Activated naive CD8-positive, alpha-beta T cell treated with anti-CD3 and anti-CD28 coated beads, Interleukin-2, amount 10 ng/mL, durations not matched to agents 7 days and 5 days (primary cell): ENCODE measurements at regions not wholly inside any gene's neighbourhood (a gene's known extent, or its start where the extent isn't known, plus 50 kb on each side); places are given as distances from the start of the nearest gene placed in this dataset.

Experiments
- ATAC-seq: fragments of 150-1000 bp; cut with Tn5 transposase; one replicate; pipeline ENCODE4 v1.10.0; 2021; ENCODE audit warnings: low read depth, moderate library complexity
- POLR2A ChIA-PET: fragments of 350-600 bp; sonication (Branson Sonifier 250); formaldehyde crosslinking; loops from one replicate; lab custom pipeline; 2021; ENCODE audit warnings: antibody characterized with exemption; lab: Charles Lee
- DNase-seq: peaks from one replicate; pipeline ENCODE4 v3.0.0; 2021
- H3K27ac Mint-ChIP-seq: one replicate; pipeline ENCODE4 v1.8.0; 2022; ENCODE audit warnings: mild to moderate bottlenecking, mixed read lengths
- H3K27me3 Mint-ChIP-seq: one replicate; pipeline ENCODE4 v1.8.0; 2022; ENCODE audit warnings: mild to moderate bottlenecking, moderate library complexity, mixed read lengths
- H3K36me3 Mint-ChIP-seq: one replicate; pipeline ENCODE4 v1.8.0; 2021; ENCODE audit warnings: mild to moderate bottlenecking, mixed read lengths
- H3K4me1 Mint-ChIP-seq: one replicate; pipeline ENCODE4 v1.8.0; 2021; ENCODE audit warnings: mixed read lengths
- H3K4me3 Mint-ChIP-seq: one replicate; pipeline ENCODE4 v1.8.0; 2022; ENCODE audit warnings: mild to moderate bottlenecking, moderate library complexity, mixed read lengths
- H3K9me3 Mint-ChIP-seq: one replicate; pipeline ENCODE4 v1.8.0; 2021; ENCODE audit warnings: mixed read lengths

- H3K4me3 Mint-ChIP-seq = no peak overlapping the region
- POLR2A ChIA-PET = no interaction called here
- ATAC-seq = no peak
- DNase-seq = no peak
- H3K36me3 Mint-ChIP-seq = no peaks in the 10 kb centered on the region
- no peak overlapping the region for H3K27ac Mint-ChIP-seq
- no peaks in the 10 kb centered on the region for H3K9me3 Mint-ChIP-seq
- no peaks in the 10 kb centered on the region for H3K4me1 Mint-ChIP-seq
- peaks cover 2% of the 10 kb centered on the region for H3K27me3 Mint-ChIP-seq
Observed at GRCh38 chr11:130636722-130637464, 188.4 kb downstream of the ADAMTS15 start.

GRCh38 chr11:130637566-130637965, 189.1 kb downstream of the ADAMTS15 start:
- H3K27ac Mint-ChIP-seq = no peak overlapping the region
- H3K4me3 Mint-ChIP-seq = no peak overlapping the region
- H3K9me3 Mint-ChIP-seq = no peaks in the 10 kb centered on the region
- ATAC-seq = no peak
- no peaks in the 10 kb centered on the region for H3K36me3 Mint-ChIP-seq
- no peaks in the 10 kb centered on the region for H3K4me1 Mint-ChIP-seq
- DNase-seq = no peak
- POLR2A ChIA-PET = no interaction called here
- H3K27me3 Mint-ChIP-seq = peaks cover 2% of the 10 kb centered on the region

DNA sequence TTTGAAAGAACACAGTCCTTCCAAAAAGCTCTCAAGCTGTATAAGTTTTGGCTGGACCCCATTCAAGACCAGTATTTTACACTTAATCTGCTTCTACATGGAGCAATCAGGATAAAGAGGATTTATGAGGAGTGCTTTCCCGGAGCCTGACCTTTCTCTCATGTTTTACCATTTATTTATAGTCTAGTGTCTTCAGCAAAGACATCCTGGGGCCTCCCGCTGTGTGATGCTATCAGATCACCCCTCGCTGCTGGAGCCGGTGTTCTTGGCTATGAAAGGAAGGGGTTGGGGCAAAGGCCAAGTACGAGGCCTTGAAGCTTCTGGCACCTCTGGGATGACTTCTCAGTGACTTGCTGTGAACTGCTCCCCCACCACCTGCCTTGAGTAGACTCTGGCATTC, 189.6 kb downstream of the ADAMTS15 start:
- no peak for ATAC-seq
- no peaks in the 10 kb centered on the region for H3K36me3 Mint-ChIP-seq

DNA sequence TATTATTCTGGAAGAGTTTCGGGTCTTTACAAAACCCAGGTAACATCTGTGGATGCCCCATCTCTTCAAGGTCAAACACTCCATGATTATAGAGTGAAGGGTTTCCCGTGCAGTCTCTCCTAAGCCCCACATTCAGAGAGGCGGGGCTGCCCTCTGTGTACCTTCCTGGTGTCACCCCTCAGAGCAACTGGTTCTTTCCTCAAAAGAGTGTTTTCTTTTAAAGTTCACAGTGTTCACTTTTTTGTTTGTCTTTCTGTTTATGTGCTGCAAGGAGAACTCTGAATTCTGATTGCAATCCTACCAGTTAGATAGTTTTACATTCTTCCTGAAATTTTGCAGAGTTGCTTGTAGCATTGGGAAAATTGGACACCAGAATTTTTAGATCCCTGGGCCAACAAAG, 190.2 kb downstream of the ADAMTS15 start:
- DNase-seq (no peak), ATAC-seq (no peak)
- Mint-ChIP-seq H3K9me3 (no peaks in the 10 kb centered on the region), H3K36me3 (no peaks in the 10 kb centered on the region), H3K27ac (no peak overlapping the region), H3K4me1 (no peaks in the 10 kb centered on the region), H3K4me3 (no peak overlapping the region), H3K27me3 (peaks cover under 1% of the 10 kb centered on the region)
- POLR2A ChIA-PET = no interaction called here

More for the DNA sequence above, 189.6 kb downstream of the ADAMTS15 start:
- POLR2A ChIA-PET = no interaction called here
- Mint-ChIP-seq H3K4me3 (no peak overlapping the region), H3K27ac (no peak overlapping the region), H3K9me3 (no peaks in the 10 kb centered on the region), H3K4me1 (no peaks in the 10 kb centered on the region), H3K27me3 (peaks cover 2% of the 10 kb centered on the region)
- no peak for DNase-seq

DNA sequence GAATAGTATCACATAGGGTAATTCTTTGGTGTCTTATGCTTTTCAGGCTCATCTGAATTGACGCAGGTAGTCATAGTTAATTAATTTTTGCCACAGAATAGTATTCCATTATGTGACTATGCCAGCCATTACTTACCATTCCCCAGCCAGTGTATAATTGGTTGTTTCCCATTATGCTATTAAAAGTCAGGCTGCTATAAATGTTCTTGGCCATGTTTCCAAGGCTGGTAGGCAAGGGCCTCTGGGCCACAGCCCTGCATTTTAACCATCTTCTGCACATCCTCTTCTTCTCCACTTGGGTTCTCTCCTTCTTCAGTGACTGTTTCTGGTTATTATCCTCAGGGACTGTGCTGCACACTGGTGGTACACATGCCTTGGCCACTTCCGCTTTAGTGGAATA, 190.9 kb downstream of the ADAMTS15 start:
- Mint-ChIP-seq H3K9me3 (no peaks in the 10 kb centered on the region), H3K27ac (no peak overlapping the region), H3K4me1 (no peaks in the 10 kb centered on the region), H3K27me3 (no peaks in the 10 kb centered on the region), H3K36me3 (no peaks in the 10 kb centered on the region), H3K4me3 (no peak overlapping the region)
- POLR2A ChIA-PET = no interaction called here
- DNase-seq = no peak
- ATAC-seq = no peak

GRCh38 chr11:130640526-130640925, 192.1 kb downstream of the ADAMTS15 start:
- Mint-ChIP-seq H3K4me1 (no peaks in the 10 kb centered on the region), H3K27me3 (no peaks in the 10 kb centered on the region)

DNA sequence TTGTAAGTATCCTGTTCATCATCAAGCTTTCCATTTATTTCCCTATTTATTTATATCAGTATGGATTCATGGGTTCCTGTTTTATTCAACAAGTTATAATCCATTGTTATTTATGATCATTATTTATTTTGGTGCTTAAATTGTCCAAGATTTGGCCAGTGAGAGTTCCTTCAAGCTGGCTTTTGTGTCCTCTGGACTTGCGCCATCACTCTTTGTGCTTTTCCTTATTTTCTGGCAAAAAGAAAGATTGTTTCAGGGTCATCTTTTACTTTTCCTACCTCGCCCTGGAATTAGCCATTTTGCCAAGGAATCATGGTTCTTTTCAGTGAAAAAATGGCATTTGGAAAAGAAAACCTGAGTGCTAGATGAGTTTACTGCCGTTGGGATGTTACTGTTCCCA, 193.4 kb downstream of the ADAMTS15 start:
- DNase-seq = no peak
- no peak overlapping the region for H3K4me3 Mint-ChIP-seq
- POLR2A ChIA-PET = no interaction called here
- H3K36me3 Mint-ChIP-seq = no peaks in the 10 kb centered on the region
- no peak overlapping the region for H3K27ac Mint-ChIP-seq
- H3K4me1 Mint-ChIP-seq = no peaks in the 10 kb centered on the region
- H3K27me3 Mint-ChIP-seq = no peaks in the 10 kb centered on the region
- H3K9me3 Mint-ChIP-seq = no peaks in the 10 kb centered on the region
- ATAC-seq = no peak

More at GRCh38 chr11:130640526-130640925, 192.1 kb downstream of the ADAMTS15 start:
- POLR2A ChIA-PET = no interaction called here
- no peak overlapping the region for H3K27ac Mint-ChIP-seq
- H3K36me3 Mint-ChIP-seq = no peaks in the 10 kb centered on the region
- no peaks in the 10 kb centered on the region for H3K9me3 Mint-ChIP-seq
- H3K4me3 Mint-ChIP-seq = no peak overlapping the region
- ATAC-seq (no peak), DNase-seq (no peak)

DNA sequence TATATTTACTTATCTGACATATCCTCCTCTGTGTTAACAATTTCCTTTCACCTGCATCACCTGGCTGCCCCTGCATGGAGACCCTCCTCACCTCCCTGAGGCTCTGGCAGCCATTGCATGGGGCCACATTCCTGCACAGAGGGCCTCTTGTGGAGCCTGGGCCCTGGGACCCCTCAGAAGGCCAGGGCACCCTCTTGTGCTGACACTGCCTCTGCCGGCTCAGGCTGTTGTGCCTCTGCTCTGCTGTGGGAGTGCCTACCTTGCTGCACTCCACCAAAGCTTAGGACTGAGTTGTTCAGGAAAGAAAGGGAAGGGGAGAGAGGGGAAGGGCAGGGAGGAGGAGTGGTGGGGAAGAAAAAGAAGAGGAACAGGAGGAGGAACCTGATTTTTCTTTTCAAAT, 194.5 kb downstream of the ADAMTS15 start:
- H3K4me1 Mint-ChIP-seq = no peaks in the 10 kb centered on the region
- no peaks in the 10 kb centered on the region for H3K36me3 Mint-ChIP-seq
- no peak overlapping the region for H3K4me3 Mint-ChIP-seq
- no peak overlapping the region for H3K27ac Mint-ChIP-seq
- no peaks in the 10 kb centered on the region for H3K27me3 Mint-ChIP-seq
- no peaks in the 10 kb centered on the region for H3K9me3 Mint-ChIP-seq
- DNase-seq = no peak
- no peak for ATAC-seq
- POLR2A ChIA-PET = no interaction called here

GRCh38 chr11:130644187-130644586, 195.7 kb downstream of the ADAMTS15 start:
- DNase-seq (no peak), ATAC-seq (no peak)
- H3K4me3 Mint-ChIP-seq = no peak overlapping the region
- H3K27me3 Mint-ChIP-seq = no peaks in the 10 kb centered on the region
- H3K27ac Mint-ChIP-seq = no peak overlapping the region
- H3K9me3 Mint-ChIP-seq = no peaks in the 10 kb centered on the region
- POLR2A ChIA-PET = no interaction called here
- no peaks in the 10 kb centered on the region for H3K4me1 Mint-ChIP-seq
- H3K36me3 Mint-ChIP-seq = no peaks in the 10 kb centered on the region

GRCh38 chr11:130645164-130645842, 196.9 kb downstream of the ADAMTS15 start:
- POLR2A ChIA-PET = no interaction called here
- no peaks in the 10 kb centered on the region for H3K9me3 Mint-ChIP-seq
- no peaks in the 10 kb centered on the region for H3K27me3 Mint-ChIP-seq
- no peak overlapping the region for H3K27ac Mint-ChIP-seq
- no peaks in the 10 kb centered on the region for H3K4me1 Mint-ChIP-seq
- no peak for ATAC-seq
- no peak for DNase-seq
- no peaks in the 10 kb centered on the region for H3K36me3 Mint-ChIP-seq
- H3K4me3 Mint-ChIP-seq = no peak overlapping the region

DNA sequence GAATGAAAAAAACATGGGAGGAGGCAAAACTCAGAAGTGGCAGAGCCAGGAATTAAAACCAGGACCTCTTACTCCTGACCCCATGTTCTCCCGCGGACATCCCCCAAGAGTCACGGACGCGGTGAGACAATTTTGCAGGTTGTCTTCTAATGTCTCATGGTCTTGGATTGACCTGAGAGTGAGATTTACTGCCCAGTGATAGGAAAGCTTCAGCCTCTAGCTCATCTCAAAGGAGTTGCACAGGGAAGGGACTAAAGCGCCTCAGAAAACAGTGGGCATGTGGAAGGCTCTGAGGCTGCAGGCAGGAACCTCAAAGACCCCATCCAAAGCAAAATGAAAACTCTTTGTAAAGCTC, 197.4 kb downstream of the ADAMTS15 start:
- DNase-seq (no peak), ATAC-seq (no peak)
- no peaks in the 10 kb centered on the region for H3K27me3 Mint-ChIP-seq
- H3K4me1 Mint-ChIP-seq = no peaks in the 10 kb centered on the region
- no peaks in the 10 kb centered on the region for H3K36me3 Mint-ChIP-seq
- POLR2A ChIA-PET = no interaction called here
- H3K9me3 Mint-ChIP-seq = no peaks in the 10 kb centered on the region
- H3K4me3 Mint-ChIP-seq = no peak overlapping the region
- H3K27ac Mint-ChIP-seq = no peak overlapping the region

DNA sequence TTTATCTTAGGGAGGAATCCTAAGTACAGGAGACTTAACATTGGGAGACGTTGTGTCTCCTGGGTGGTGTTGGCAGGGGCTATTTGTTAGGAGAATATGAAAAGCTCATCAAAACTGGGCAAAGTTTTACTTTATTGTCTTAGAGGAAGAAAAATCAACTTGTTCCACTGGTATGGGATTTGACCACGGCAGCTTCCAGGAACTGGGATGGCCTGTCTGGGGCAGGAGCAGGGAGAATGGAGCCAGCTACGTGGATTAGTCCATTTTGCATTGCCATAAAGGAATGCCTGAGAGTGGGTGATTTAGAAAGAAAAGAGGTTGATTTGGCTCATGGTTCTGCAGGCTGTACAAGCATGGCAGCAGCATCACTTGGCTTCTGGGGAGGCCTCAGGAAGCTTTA, 198.4 kb downstream of the ADAMTS15 start:
- DNase-seq (no peak), ATAC-seq (no peak)
- Mint-ChIP-seq H3K4me1 (no peaks in the 10 kb centered on the region), H3K4me3 (no peak overlapping the region), H3K27ac (no peak overlapping the region), H3K36me3 (no peaks in the 10 kb centered on the region), H3K9me3 (no peaks in the 10 kb centered on the region), H3K27me3 (no peaks in the 10 kb centered on the region)
- POLR2A ChIA-PET = no interaction called here

DNA sequence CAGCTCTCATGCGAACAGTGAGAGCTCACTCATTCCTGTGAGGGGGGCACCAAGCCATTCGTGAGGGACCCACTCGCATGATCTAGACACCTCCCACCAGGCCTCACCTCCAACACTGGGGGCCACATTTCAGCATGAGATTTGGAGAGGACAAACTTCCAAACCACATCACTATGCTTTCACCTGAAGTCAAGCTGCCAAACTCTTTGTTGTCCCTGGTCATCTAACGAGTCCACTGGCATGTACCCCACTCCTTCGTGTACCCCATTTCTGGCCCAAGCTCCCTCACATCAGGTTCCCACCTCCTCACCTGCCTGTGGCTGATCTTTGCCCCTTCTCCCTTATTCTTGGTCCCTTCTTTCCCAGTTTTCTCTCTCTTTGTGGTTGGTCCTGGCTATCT, 198.9 kb downstream of the ADAMTS15 start:
- Mint-ChIP-seq H3K27ac (no peak overlapping the region), H3K36me3 (no peaks in the 10 kb centered on the region), H3K9me3 (no peaks in the 10 kb centered on the region), H3K4me3 (no peak overlapping the region), H3K4me1 (no peaks in the 10 kb centered on the region), H3K27me3 (no peaks in the 10 kb centered on the region)
- POLR2A ChIA-PET = no interaction called here
- DNase-seq (no peak), ATAC-seq (no peak)

GRCh38 chr11:130649801-130650200, 201.4 kb downstream of the ADAMTS15 start:
- H3K27me3 Mint-ChIP-seq = no peaks in the 10 kb centered on the region
- DNase-seq (no peak), ATAC-seq (no peak)
- H3K4me1 Mint-ChIP-seq = no peaks in the 10 kb centered on the region
- H3K4me3 Mint-ChIP-seq = no peak overlapping the region
- no peaks in the 10 kb centered on the region for H3K36me3 Mint-ChIP-seq
- POLR2A ChIA-PET = no interaction called here
- no peak overlapping the region for H3K27ac Mint-ChIP-seq
- no peaks in the 10 kb centered on the region for H3K9me3 Mint-ChIP-seq
